Calu3 (cell line): ENCODE measurements at regions not wholly inside any gene's neighbourhood (a gene's known extent, or its start where the extent isn't known, plus 50 kb on each side); places are given as distances from the start of the nearest gene placed in this dataset.

Source experiments
- BruUV-seq: library from RNA; stranded (reverse); fragments of 400-500 nt; replicated peaks from 2 replicates; lab custom pipeline; 2021; lab: Mats Ljungman, UMichigan
- CTCF ChIA-PET: fragments of 300-600 bp; sonication (Branson Sonifier 250); formaldehyde crosslinking; loops from one replicate; lab custom pipeline; 2022; ENCODE audit warnings: antibody characterized with exemption; lab: Charles Lee
- DNase-seq: peaks from one replicate; pipeline ENCODE4 v3.0.0; 2022
- H3K27ac Mint-ChIP-seq: one replicate; pipeline ENCODE4 v1.8.0; 2022; ENCODE audit warnings: mixed read lengths; ENCODE audit not compliant: unreplicated experiment
- H3K27me3 Mint-ChIP-seq: one replicate; pipeline ENCODE4 v1.8.0; 2022; ENCODE audit warnings: mixed read lengths; ENCODE audit not compliant: unreplicated experiment
- H3K36me3 Mint-ChIP-seq: one replicate; pipeline ENCODE4 v1.8.0; 2022; ENCODE audit warnings: mild to moderate bottlenecking, moderate library complexity, mixed read lengths; ENCODE audit not compliant: insufficient read depth, unreplicated experiment
- H3K4me1 Mint-ChIP-seq: one replicate; pipeline ENCODE4 v1.8.0; 2022; ENCODE audit warnings: mild to moderate bottlenecking, low read depth, mixed read lengths; ENCODE audit not compliant: unreplicated experiment
- H3K4me3 Mint-ChIP-seq: one replicate; pipeline ENCODE4 v1.8.0; 2022; ENCODE audit warnings: mild to moderate bottlenecking, low read depth, moderate library complexity, mixed read lengths; ENCODE audit not compliant: unreplicated experiment
- H3K9me3 Mint-ChIP-seq: one replicate; pipeline ENCODE4 v1.8.0; 2022; ENCODE audit warnings: low read depth, mixed read lengths; ENCODE audit not compliant: unreplicated experiment
- intact Hi-C: fragments of 100-400 bp; cut with micrococcal nuclease; formaldehyde crosslinking; loops from one replicate; pipeline ENCODE4 v1.10.0; 2022; ENCODE audit not compliant: unreplicated experiment
- TF ChIP-seq, protein P1 (sequence below): fragments of 200-600 bp; IDR thresholded peaks from one replicate; pipeline ENCODE4 v1.8.0; 2022; ENCODE audit warnings: antibody characterized with exemption; ENCODE audit not compliant: unreplicated experiment

DNA sequence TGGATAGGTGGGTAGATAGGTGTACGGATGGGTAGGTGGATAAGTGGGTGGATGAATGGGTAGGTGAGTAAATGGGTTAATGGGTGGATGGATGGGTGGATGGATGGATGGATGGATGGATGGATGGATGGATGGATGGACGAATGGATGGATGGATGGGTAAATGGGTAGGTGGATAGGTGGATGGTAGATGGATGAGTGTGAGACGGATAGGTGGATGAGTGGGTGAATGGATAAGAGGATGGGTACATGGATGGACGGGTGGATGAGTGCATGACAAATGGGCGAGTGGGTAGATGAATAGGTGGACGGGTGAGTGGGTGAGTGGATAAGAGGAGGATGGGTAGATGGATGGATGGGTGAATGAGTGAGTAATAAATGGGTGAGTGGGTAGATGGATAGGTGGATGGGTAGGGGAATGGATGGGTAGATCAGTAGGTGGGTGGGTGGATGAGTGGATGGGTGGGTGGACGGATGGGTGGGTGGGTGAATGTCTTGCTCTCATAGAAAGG, 179.2 kb downstream of the FGF18 start:
- Mint-ChIP-seq H3K9me3 (peaks cover 2% of the 10 kb centered on the region), H3K36me3 (no peaks in the 10 kb centered on the region), H3K4me1 (peaks cover 16% of the 10 kb centered on the region), H3K27ac (no peak overlapping the region), H3K4me3 (no peak overlapping the region), H3K27me3 (peaks cover 78% of the 10 kb centered on the region)
- BruUV-seq, result no TSS peak
- CTCF ChIA-PET, result no interaction called here
- DNase-seq, result no peak
- TF ChIP-seq, protein P1, sequence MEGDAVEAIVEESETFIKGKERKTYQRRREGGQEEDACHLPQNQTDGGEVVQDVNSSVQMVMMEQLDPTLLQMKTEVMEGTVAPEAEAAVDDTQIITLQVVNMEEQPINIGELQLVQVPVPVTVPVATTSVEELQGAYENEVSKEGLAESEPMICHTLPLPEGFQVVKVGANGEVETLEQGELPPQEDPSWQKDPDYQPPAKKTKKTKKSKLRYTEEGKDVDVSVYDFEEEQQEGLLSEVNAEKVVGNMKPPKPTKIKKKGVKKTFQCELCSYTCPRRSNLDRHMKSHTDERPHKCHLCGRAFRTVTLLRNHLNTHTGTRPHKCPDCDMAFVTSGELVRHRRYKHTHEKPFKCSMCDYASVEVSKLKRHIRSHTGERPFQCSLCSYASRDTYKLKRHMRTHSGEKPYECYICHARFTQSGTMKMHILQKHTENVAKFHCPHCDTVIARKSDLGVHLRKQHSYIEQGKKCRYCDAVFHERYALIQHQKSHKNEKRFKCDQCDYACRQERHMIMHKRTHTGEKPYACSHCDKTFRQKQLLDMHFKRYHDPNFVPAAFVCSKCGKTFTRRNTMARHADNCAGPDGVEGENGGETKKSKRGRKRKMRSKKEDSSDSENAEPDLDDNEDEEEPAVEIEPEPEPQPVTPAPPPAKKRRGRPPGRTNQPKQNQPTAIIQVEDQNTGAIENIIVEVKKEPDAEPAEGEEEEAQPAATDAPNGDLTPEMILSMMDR, result no peak
- intact Hi-C loops, result no loop called here

DNA sequence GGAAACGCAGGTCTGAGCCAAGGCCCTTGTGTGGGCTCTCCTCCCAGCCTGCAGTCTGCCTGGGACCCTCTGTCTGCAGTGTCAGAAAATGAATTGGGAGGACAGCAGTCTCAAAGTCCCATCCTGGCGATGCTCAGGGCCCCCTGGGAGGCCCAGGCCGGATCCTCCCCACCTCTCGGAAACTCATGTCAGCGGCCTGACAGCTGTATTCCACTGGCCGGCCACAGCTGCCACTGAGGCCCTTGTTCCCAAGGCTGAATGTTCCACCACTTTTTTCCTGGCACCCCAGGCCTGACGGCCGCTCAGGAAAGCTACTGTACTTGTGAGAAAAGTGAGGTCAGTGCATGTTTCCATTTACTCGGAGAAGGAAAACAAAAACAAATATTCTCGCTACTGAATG, 180.0 kb downstream of the FGF18 start:
- no peak for DNase-seq
- intact Hi-C loops, result no loop called here
- TF ChIP-seq, protein P1, result no peak
- Mint-ChIP-seq H3K27me3 (peaks cover 85% of the 10 kb centered on the region), H3K4me1 (peaks cover 16% of the 10 kb centered on the region), H3K36me3 (no peaks in the 10 kb centered on the region), H3K4me3 (no peak overlapping the region), H3K9me3 (peaks cover 2% of the 10 kb centered on the region), H3K27ac (no peak overlapping the region)
- no TSS peak for BruUV-seq
- CTCF ChIA-PET, result no interaction called here

DNA sequence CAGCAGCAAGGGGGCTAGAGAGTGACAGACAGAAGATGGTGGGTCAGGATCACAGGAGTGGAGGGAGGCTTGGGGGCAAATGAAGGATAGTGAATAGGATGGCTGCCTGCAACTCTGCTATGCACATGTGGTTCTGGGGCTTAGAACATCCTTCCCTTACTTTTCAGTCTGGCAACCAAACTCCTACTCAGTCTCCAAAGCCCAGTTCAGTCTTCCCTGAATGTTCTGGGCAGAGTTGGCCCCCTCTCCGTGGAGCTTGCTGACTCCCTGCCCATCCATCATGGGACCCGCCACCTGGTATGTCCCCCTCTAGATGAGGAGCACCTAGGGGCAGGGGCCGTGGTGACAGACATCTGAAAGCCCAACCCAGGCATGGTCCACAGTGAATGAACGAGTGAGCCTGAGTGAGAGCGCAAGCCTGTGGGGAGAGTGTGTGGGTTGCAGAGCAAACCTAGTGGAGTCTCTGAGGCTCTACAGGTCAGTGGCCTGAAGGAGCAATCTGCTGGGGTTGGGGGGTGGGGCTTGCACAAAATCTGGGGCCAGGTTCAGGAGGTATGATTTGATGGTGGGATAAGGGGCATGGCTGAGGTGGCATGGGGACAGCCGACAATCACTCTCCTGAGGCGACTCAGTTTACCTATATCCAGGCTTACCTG, 180.6 kb downstream of the FGF18 start:
- TF ChIP-seq, protein P1, result no peak
- Mint-ChIP-seq H3K4me1 (peaks cover 16% of the 10 kb centered on the region), H3K36me3 (no peaks in the 10 kb centered on the region), H3K27ac (no peak overlapping the region), H3K27me3 (peaks cover 91% of the 10 kb centered on the region), H3K9me3 (peaks cover 2% of the 10 kb centered on the region), H3K4me3 (no peak overlapping the region)
- BruUV-seq, result no TSS peak
- CTCF ChIA-PET, result no interaction called here
- intact Hi-C loops, result loop anchor here (10.0 kb wide), 1 partner anchor 185 kb away; the partner anchor contains the start of gene FGF18
- DNase-seq, result no peak

DNA sequence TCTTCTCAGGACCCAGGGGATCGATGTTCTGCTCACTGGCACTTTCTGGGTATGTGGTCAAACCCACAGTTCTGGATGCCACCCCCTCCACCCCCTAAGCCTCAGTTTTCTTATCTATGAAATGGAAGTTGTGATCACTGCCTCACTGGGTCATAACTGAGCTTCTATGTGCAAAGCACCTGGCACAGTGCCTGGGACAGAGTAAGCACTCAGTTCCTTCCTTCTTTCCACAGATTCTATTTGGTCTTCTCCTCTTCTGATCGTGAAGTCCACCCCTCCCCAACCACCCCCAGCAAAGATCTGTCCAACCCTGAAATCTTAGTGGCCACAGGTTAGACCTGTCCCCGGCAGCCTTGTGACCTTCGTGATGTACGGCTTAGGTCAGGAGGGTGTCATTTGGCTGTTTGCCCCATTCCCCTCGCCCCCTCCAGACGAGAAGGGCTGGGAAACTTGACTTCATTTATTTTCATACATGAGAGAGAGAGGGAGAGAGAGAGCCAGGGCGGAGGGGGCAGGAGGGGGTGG, 181.4 kb downstream of the FGF18 start:
- CTCF ChIA-PET, result interaction anchor here (1.0 kb wide), 1 partner anchor 23 kb away, joined by 3 read pairs; no protein-coding TSS in a partner anchor
- intact Hi-C loops, result loop anchor here (10.0 kb wide), 1 partner anchor 186 kb away; the partner anchor contains the start of gene FGF18
- DNase-seq, result no peak
- Mint-ChIP-seq H3K36me3 (no peaks in the 10 kb centered on the region), H3K4me3 (no peak overlapping the region), H3K9me3 (peaks cover 2% of the 10 kb centered on the region), H3K4me1 (peaks cover 16% of the 10 kb centered on the region), H3K27ac (no peak overlapping the region), H3K27me3 (peaks cover 90% of the 10 kb centered on the region)
- BruUV-seq, result no TSS peak
- TF ChIP-seq, protein P1, result no peak
